HepG2 (cell line): ENCODE measurements at regions not wholly inside any gene's neighbourhood (a gene's known extent, or its start where the extent isn't known, plus 50 kb on each side); places are given as distances from the start of the nearest gene placed in this dataset.

Experiments used
- ATAC-seq: fragments of 200-7000 bp; cut with Tn5 transposase; 3 replicates; pipeline ENCODE4 v1.9.1; 2020; ENCODE audit warnings: mild to moderate bottlenecking, moderate library complexity
- BruUV-seq: library from RNA; stranded (reverse); fragments of 400-500 nt; replicated peaks from 2 replicates; lab custom pipeline; 2021; lab: Mats Ljungman, UMichigan
- CTCF ChIA-PET: fragments of 300-600 bp; formaldehyde crosslinking; extraction: SDS; loops from one replicate; lab custom pipeline; 2021; ENCODE audit warnings: low total read pairs, inconsistent platforms, low intra/inter-chr PET ratio; lab: Yijun Ruan, JAX
- POLR2A ChIA-PET: fragments of 350-600 bp; sonication (Branson Sonifier 250); formaldehyde crosslinking; loops from one replicate; lab custom pipeline; 2020; ENCODE audit warnings: antibody characterized with exemption, inconsistent platforms; lab: Yijun Ruan, JAX
- DNase-seq: peaks from one replicate; pipeline ENCODE4 v3.0.0-alpha.2; 2015; ENCODE audit warnings: low spot score
- FAIRE-seq: peaks from 3 replicates; lab custom pipeline; 2011; peaks lifted over from hg19 to GRCh38; lab: Jason Lieb, UNC
- H2AFZ ChIP-seq: one replicate; pipeline ENCODE4 v1.6.1; 2011; ENCODE audit warnings: low read length, inconsistent platforms
- H3K27ac ChIP-seq: fragments of 300-600 bp; 3 replicates; pipeline ENCODE4 v1.8.0; 2011; ENCODE audit warnings: mixed run types, mild to moderate bottlenecking, mixed read lengths, low read length, inconsistent platforms; ENCODE audit not compliant: insufficient read depth; ENCODE audit errors: extremely low read length
- H3K27me3 ChIP-seq, 2 experiments: fragments of 200-600 bp in 1 of 2; 2 replicates in 1 of 2; 3 replicates in 1 of 2; pipeline versions ENCODE4 v1.6.0 to v1.8.0; 2011; ENCODE audit warnings: low read length in 2 of 2, mild to moderate bottlenecking in 2 of 2, moderate library complexity in 2 of 2, inconsistent platforms in 1 of 2; ENCODE audit not compliant: insufficient read depth in 2 of 2, control insufficient read depth in 1 of 2
- H3K36me3 ChIP-seq, 2 experiments: fragments of 200-600 bp in 1 of 2; replicated peaks in 1 of 2; 2 replicates in 1 of 2; 3 replicates in 1 of 2; pipeline versions ENCODE4 v1.5.1 to v1.8.0; 2011; ENCODE audit warnings: low read length in 2 of 2, inconsistent platforms in 1 of 2; ENCODE audit not compliant: insufficient read depth in 2 of 2, control insufficient read depth in 1 of 2
- H3K4me1 ChIP-seq: 2 replicates; pipeline ENCODE4 v1.5.1; 2012; ENCODE audit warnings: low read length, inconsistent platforms; ENCODE audit not compliant: insufficient read depth
- H3K4me2 ChIP-seq: 2 replicates; pipeline ENCODE4 v1.6.0; 2011; ENCODE audit warnings: low read depth, low read length, inconsistent platforms
- H3K4me3 ChIP-seq, 3 experiments: fragments of 200-600 bp in 1 of 3; sonication (generic), shearing (Covaris generic) in 1 of 3; replicated peaks in 1 of 3; 2 replicates each; pipeline ENCODE4 v1.5.1; 2011 to 2016; ENCODE audit warnings: low read length in 3 of 3, inconsistent platforms in 2 of 3, low read depth in 2 of 3, mild to moderate bottlenecking in 2 of 3, control low read depth in 1 of 3, mixed read lengths in 1 of 3; ENCODE audit not compliant: insufficient read depth in 1 of 3
- H3K79me2 ChIP-seq: one replicate; pipeline ENCODE4 v1.6.1; 2011; ENCODE audit warnings: low read length, inconsistent platforms; ENCODE audit not compliant: insufficient read depth
- H3K9ac ChIP-seq: 2 replicates; pipeline ENCODE4 v1.6.0; 2011; ENCODE audit warnings: mild to moderate bottlenecking, low read depth, low read length, inconsistent platforms; ENCODE audit not compliant: insufficient read depth
- H3K9me3 ChIP-seq: 2 replicates; pipeline ENCODE4 v1.5.1; 2012; ENCODE audit warnings: mild to moderate bottlenecking, low read length
- H4K20me1 ChIP-seq: 2 replicates; pipeline ENCODE4 v1.6.0; 2011; ENCODE audit warnings: inconsistent platforms, mild to moderate bottlenecking, low read length, moderate library complexity; ENCODE audit not compliant: insufficient read depth
- FOXK1 ChIP-seq: sonication (generic); formaldehyde crosslinking; IDR thresholded peaks from 2 replicates; pipeline ENCODE4 v1.4.0; 2020; ENCODE audit warnings: low read depth, missing genetic modification reagents, borderline replicate concordance
- HOXA7 ChIP-seq: sonication (generic); formaldehyde crosslinking; IDR thresholded peaks from 2 replicates; pipeline ENCODE4 v1.8.1; 2022; ENCODE audit warnings: mild to moderate bottlenecking, missing genetic modification reagents, moderate library complexity
- MAFG ChIP-seq: sonication (generic); formaldehyde crosslinking; IDR thresholded peaks from 2 replicates; pipeline ENCODE4 v1.5.1; 2020; ENCODE audit warnings: mild to moderate bottlenecking, missing genetic modification reagents
- NFATC3 ChIP-seq: sonication (generic); formaldehyde crosslinking; IDR thresholded peaks from 2 replicates; pipeline ENCODE4 v1.5.1; 2020; ENCODE audit warnings: mild to moderate bottlenecking, missing genetic modification reagents
- NFIB ChIP-seq: sonication (generic); formaldehyde crosslinking; IDR thresholded peaks from 2 replicates; pipeline ENCODE4 v1.9.0; 2021; ENCODE audit warnings: missing genetic modification reagents, mild to moderate bottlenecking, borderline replicate concordance
- ZFP90 ChIP-seq: sonication (generic); formaldehyde crosslinking; IDR thresholded peaks from 2 replicates; pipeline ENCODE4 v1.8.0; 2022; ENCODE audit warnings: missing genetic modification reagents, mild to moderate bottlenecking, inconsistent platforms, borderline replicate concordance
- ZSCAN22 ChIP-seq: sonication (generic); formaldehyde crosslinking; IDR thresholded peaks from 2 replicates; pipeline ENCODE4 v1.4.0; 2020; ENCODE audit warnings: mild to moderate bottlenecking, missing genetic modification reagents
- WGBS: methylation state at CpG from one replicate; pipeline ENCODE4 v1.1.6; 2017; ENCODE audit warnings: low lambda C conversion rate; 5-methylcytosine and 5-hydroxymethylcytosine counted together
- in situ Hi-C: cut with HindIII; loops from 2 replicates; pipeline ENCODE4 v1.10.0; 2017; ENCODE audit warnings: low pct_unique_long_range_greater_than_20kb; ENCODE audit not compliant: extremely low pct_ligation_motif_present
- intact Hi-C: fragments of 100-400 bp; cut with micrococcal nuclease; formaldehyde crosslinking; loops from one replicate; pipeline ENCODE4 v1.10.0; 2022; ENCODE audit not compliant: unreplicated experiment
- TF ChIP-seq, protein P1 (sequence below): sonication (generic); formaldehyde crosslinking; IDR thresholded peaks from 2 replicates; pipeline ENCODE4 v1.4.0; 2020; ENCODE audit warnings: missing genetic modification reagents
- TF ChIP-seq, protein P2 (sequence below): sonication (generic); formaldehyde crosslinking; IDR thresholded peaks from 2 replicates; pipeline ENCODE4 v1.5.1; 2020; ENCODE audit warnings: missing genetic modification reagents, mild to moderate bottlenecking, borderline replicate concordance

DNA sequence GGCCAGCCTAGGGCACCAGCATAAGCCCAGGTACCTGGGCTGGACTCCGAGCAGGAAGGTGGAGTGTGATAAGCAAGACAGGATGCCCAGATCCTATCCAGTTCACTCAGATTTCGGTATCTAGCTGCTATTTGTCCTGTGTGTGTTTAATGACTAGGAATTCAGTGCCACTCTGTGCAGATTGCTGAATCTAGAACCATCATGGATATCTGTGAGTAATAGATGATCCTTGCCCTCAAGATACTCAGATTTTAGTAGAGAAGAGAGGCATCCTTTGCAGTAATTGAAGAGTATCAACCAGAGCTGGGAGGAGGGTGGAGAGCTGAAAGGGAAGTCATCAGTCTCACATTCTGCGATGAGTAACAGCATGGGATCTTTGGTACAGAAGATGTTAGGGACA, 155.0 kb upstream of the ARID1B start (continued):
- no peak for TF ChIP-seq FOXK1 (CRISPR knock-in tag)

GRCh38 chr6:156620331-156620730, 156.8 kb upstream of the ARID1B start:
- in situ Hi-C loops = no loop called here

More at GRCh38 chr6:156620331-156620730, 156.8 kb upstream of the ARID1B start:
- POLR2A ChIA-PET = no interaction called here
- Histone ChIP-seq H3K79me2 (no peaks in the 10 kb centered on the region), H3K4me2 (no peak overlapping the region), H2AFZ (no peak overlapping the region), H3K9ac (no peak overlapping the region), H3K4me3 (no peak overlapping the region), H3K9me3 (no peaks in the 10 kb centered on the region), H3K27me3 (0 out of 5 replicates have a peak, but pooled peaks cover 0 to 3% of the 10 kb centered on the region in 2 experiments), H3K36me3 (no peaks in the 10 kb centered on the region), H3K4me1 (peaks cover 16% of the 10 kb centered on the region), H4K20me1 (no peaks in the 10 kb centered on the region), H3K27ac (no peak overlapping the region)
- intact Hi-C loops = no loop called here
- no peak for TF ChIP-seq NFATC3 (CRISPR knock-in tag)
- TF ChIP-seq NFIB = no peak
- TF ChIP-seq, protein P1, sequence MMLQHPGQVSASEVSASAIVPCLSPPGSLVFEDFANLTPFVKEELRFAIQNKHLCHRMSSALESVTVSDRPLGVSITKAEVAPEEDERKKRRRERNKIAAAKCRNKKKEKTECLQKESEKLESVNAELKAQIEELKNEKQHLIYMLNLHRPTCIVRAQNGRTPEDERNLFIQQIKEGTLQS (CRISPR knock-in tag) = no peak
- no peak for TF ChIP-seq HOXA7 (CRISPR knock-in tag)
- no peak for TF ChIP-seq MAFG (CRISPR knock-in tag)
- TF ChIP-seq ZFP90 = no peak
- TF ChIP-seq ZSCAN22 (CRISPR knock-in tag) = no peak
- TF ChIP-seq, protein P2, sequence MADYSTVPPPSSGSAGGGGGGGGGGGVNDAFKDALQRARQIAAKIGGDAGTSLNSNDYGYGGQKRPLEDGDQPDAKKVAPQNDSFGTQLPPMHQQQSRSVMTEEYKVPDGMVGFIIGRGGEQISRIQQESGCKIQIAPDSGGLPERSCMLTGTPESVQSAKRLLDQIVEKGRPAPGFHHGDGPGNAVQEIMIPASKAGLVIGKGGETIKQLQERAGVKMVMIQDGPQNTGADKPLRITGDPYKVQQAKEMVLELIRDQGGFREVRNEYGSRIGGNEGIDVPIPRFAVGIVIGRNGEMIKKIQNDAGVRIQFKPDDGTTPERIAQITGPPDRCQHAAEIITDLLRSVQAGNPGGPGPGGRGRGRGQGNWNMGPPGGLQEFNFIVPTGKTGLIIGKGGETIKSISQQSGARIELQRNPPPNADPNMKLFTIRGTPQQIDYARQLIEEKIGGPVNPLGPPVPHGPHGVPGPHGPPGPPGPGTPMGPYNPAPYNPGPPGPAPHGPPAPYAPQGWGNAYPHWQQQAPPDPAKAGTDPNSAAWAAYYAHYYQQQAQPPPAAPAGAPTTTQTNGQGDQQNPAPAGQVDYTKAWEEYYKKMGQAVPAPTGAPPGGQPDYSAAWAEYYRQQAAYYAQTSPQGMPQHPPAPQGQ (CRISPR knock-in tag) = no peak
- CTCF ChIA-PET = no interaction called here
- FAIRE-seq (no peak), ATAC-seq (no peak), DNase-seq (no peak)
- 13% methylated on average over 4 of the region's 4 CpGs for WGBS
- BruUV-seq = no TSS peak
